ACC112 (cell line): ENCODE measurements at regions not wholly inside any gene's neighbourhood (a gene's known extent, or its start where the extent isn't known, plus 50 kb on each side); places are given as distances from the start of the nearest gene placed in this dataset.

ENCODE experiments used
- H2AFZ ChIP-seq: fragments of 200-600 bp; sonication (generic); one replicate; pipeline ENCODE4 v1.6.0; 2017; ENCODE audit warnings: antibody characterized with exemption, low read length; ENCODE audit not compliant: unreplicated experiment
- H3K27ac ChIP-seq: fragments of 200-600 bp; sonication (generic); 2 replicates; pipeline ENCODE4 v1.5.1; 2014; ENCODE audit warnings: low read depth, mild to moderate bottlenecking, antibody characterized with exemption, low read length, moderate library complexity
- H3K27me3 ChIP-seq: fragments of 200-600 bp; sonication (generic); 2 replicates; pipeline ENCODE4 v1.6.1; 2014; ENCODE audit warnings: mild to moderate bottlenecking, antibody characterized with exemption, low read length, moderate library complexity, mixed read lengths; ENCODE audit not compliant: insufficient read depth
- H3K36me3 ChIP-seq: fragments of 200-600 bp; sonication (generic); 2 replicates; pipeline ENCODE4 v1.6.1; 2016; ENCODE audit warnings: mild to moderate bottlenecking, antibody characterized with exemption, low read length, moderate library complexity, mixed read lengths; ENCODE audit not compliant: insufficient read depth
- H3K4me1 ChIP-seq: fragments of 200-600 bp; sonication (generic); one replicate; pipeline ENCODE4 v1.6.1; 2016; ENCODE audit warnings: low read length, mixed read lengths; ENCODE audit not compliant: insufficient read depth, unreplicated experiment, control insufficient read depth
- H3K4me3 ChIP-seq: fragments of 200-600 bp; sonication (generic); 2 replicates; pipeline ENCODE4 v1.5.1; 2014; ENCODE audit warnings: mild to moderate bottlenecking, low read depth, low read length
- H3K79me2 ChIP-seq: fragments of 200-600 bp; sonication (generic); one replicate; pipeline ENCODE4 v1.6.0; 2016; ENCODE audit warnings: low read length; ENCODE audit not compliant: control insufficient read depth, unreplicated experiment, insufficient read depth

GRCh38 chr9:78573669-78574068 lies 276.7 kb downstream of the PSAT1 start:
- Histone ChIP-seq H3K79me2 (no peaks in the 10 kb centered on the region), H3K27ac (no peak overlapping the region), H3K36me3 (no peaks in the 10 kb centered on the region), H3K4me3 (no peak overlapping the region), H2AFZ (no peak overlapping the region), H3K4me1 (no peaks in the 10 kb centered on the region), H3K27me3 (no peaks in the 10 kb centered on the region)

- no peak overlapping the region for H2AFZ ChIP-seq
- no peak overlapping the region for H3K4me3 ChIP-seq
- H3K36me3 ChIP-seq = no peaks in the 10 kb centered on the region
- H3K27ac ChIP-seq = no peak overlapping the region
- H3K79me2 ChIP-seq = no peaks in the 10 kb centered on the region
- H3K4me1 ChIP-seq = no peaks in the 10 kb centered on the region
- no peaks in the 10 kb centered on the region for H3K27me3 ChIP-seq
Measured at GRCh38 chr9:78574354-78575045, 277.6 kb downstream of the PSAT1 start.

GRCh38 chr9:78575081-78575480 lies 278.2 kb downstream of the PSAT1 start:
- Histone ChIP-seq H3K4me1 (no peaks in the 10 kb centered on the region), H3K27me3 (no peaks in the 10 kb centered on the region), H3K79me2 (no peaks in the 10 kb centered on the region), H3K4me3 (no peak overlapping the region), H2AFZ (peak overlapping the region; percentile 30), H3K36me3 (no peaks in the 10 kb centered on the region), H3K27ac (no peak overlapping the region)

- Histone ChIP-seq H3K4me3 (no peak overlapping the region), H2AFZ (no peak overlapping the region), H3K27ac (no peak overlapping the region), H3K79me2 (no peaks in the 10 kb centered on the region), H3K4me1 (no peaks in the 10 kb centered on the region), H3K36me3 (no peaks in the 10 kb centered on the region), H3K27me3 (no peaks in the 10 kb centered on the region)
Measured at GRCh38 chr9:78575771-78576170, 278.8 kb downstream of the PSAT1 start.

- H3K4me3 ChIP-seq = no peak overlapping the region
- no peak overlapping the region for H3K27ac ChIP-seq
- no peaks in the 10 kb centered on the region for H3K36me3 ChIP-seq
- no peaks in the 10 kb centered on the region for H3K27me3 ChIP-seq
- H3K79me2 ChIP-seq = no peaks in the 10 kb centered on the region
- H3K4me1 ChIP-seq = no peaks in the 10 kb centered on the region
- no peak overlapping the region for H2AFZ ChIP-seq
Measured at GRCh38 chr9:78577156-78577906, 280.4 kb downstream of the PSAT1 start.

GRCh38 chr9:78578072-78578471 lies 281.1 kb downstream of the PSAT1 start:
- no peak overlapping the region for H2AFZ ChIP-seq
- H3K4me1 ChIP-seq = no peaks in the 10 kb centered on the region
- no peaks in the 10 kb centered on the region for H3K36me3 ChIP-seq
- no peaks in the 10 kb centered on the region for H3K79me2 ChIP-seq
- no peak overlapping the region for H3K27ac ChIP-seq
- H3K4me3 ChIP-seq = no peak overlapping the region
- no peaks in the 10 kb centered on the region for H3K27me3 ChIP-seq

- no peaks in the 10 kb centered on the region for H3K36me3 ChIP-seq
- H3K79me2 ChIP-seq = no peaks in the 10 kb centered on the region
- no peak overlapping the region for H3K27ac ChIP-seq
- no peaks in the 10 kb centered on the region for H3K4me1 ChIP-seq
- H2AFZ ChIP-seq = no peak overlapping the region
- no peaks in the 10 kb centered on the region for H3K27me3 ChIP-seq
- no peak overlapping the region for H3K4me3 ChIP-seq
Measured at GRCh38 chr9:78582821-78583220, 285.9 kb downstream of the PSAT1 start.

GRCh38 chr9:78584589-78584988 lies 287.7 kb downstream of the PSAT1 start:
- Histone ChIP-seq H3K36me3 (no peaks in the 10 kb centered on the region), H3K79me2 (no peaks in the 10 kb centered on the region), H3K27me3 (no peaks in the 10 kb centered on the region), H2AFZ (no peak overlapping the region), H3K4me3 (no peak overlapping the region), H3K4me1 (no peaks in the 10 kb centered on the region), H3K27ac (no peak overlapping the region)

- no peak overlapping the region for H3K4me3 ChIP-seq
- no peaks in the 10 kb centered on the region for H3K36me3 ChIP-seq
- no peaks in the 10 kb centered on the region for H3K79me2 ChIP-seq
- H3K27me3 ChIP-seq = no peaks in the 10 kb centered on the region
- H3K4me1 ChIP-seq = peaks cover 2% of the 10 kb centered on the region
- H3K27ac ChIP-seq = no peak overlapping the region
- H2AFZ ChIP-seq = no peak overlapping the region
Measured at GRCh38 chr9:78585909-78586308, 289.0 kb downstream of the PSAT1 start.

- Histone ChIP-seq H3K27ac (no peak overlapping the region; the same call in 1 of the 2 replicates), H3K79me2 (no peaks in the 10 kb centered on the region), H3K4me3 (no peak overlapping the region), H3K4me1 (peaks cover 23% of the 10 kb centered on the region), H3K27me3 (no peaks in the 10 kb centered on the region), H3K36me3 (no peaks in the 10 kb centered on the region), H2AFZ (no peak overlapping the region)
Measured at GRCh38 chr9:78590068-78590467, 293.1 kb downstream of the PSAT1 start.

GRCh38 chr9:78592811-78593210 lies 295.9 kb downstream of the PSAT1 start:
- Histone ChIP-seq H3K4me3 (peak overlapping the region; percentile 22; the same call in 1 of the 2 replicates), H3K4me1 (peaks cover 23% of the 10 kb centered on the region), H3K27ac (peak overlapping the region; percentile 82), H2AFZ (no peak overlapping the region), H3K27me3 (no peaks in the 10 kb centered on the region), H3K79me2 (no peaks in the 10 kb centered on the region), H3K36me3 (no peaks in the 10 kb centered on the region)
